Hematopoietic multipotent progenitor cell treated with erythropoietin and hydrocortisone succinate and interleukin-3 and kit ligand, for 17 days (in vitro differentiated cells): ENCODE measurements at regions not wholly inside any gene's neighbourhood (a gene's known extent, or its start where the extent isn't known, plus 50 kb on each side); places are given as distances from the start of the nearest gene placed in this dataset.

Experiments used
- DNase-seq: peaks from one replicate; pipeline ENCODE4 v3.0.0-alpha.2; 2015; ENCODE audit warnings: low spot score

DNA sequence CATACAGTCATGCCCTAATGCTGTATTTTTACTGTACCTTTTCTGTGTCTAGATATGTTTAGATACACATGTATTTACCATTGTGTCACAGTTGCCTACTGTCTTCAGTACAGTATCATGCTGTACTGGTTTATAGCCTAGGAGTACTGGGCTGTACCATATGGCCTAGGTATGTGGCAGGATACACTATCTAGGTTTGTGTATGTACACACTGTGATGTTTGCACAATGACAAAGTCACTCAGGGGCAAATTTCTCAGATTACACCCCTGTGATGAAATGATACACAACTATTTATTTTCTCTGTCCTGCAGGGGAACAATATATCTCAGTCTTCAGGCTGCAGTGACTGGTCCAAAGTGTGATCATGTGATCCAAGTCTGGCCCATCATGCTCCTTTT lies 1076.1 kb downstream of the VRK1 start:
- no peak for DNase-seq

DNA sequence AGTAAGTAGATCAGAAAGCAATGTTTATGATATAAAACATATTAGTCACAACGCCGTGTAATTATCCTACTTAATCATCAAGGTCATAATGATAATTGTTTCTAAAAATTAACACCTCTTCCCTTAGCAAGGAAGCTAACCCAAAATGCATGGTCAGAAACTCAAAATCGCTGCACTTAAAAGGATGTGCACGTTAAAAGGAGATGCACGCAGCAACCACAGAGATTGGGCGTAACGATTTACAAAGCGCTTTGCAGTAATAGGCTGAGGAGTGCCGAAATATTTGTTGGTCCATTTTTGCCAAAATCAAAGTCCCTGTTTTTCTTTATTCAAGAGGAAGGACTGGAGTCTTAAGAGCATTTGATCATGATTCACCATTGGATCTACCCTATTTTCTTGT lies 1077.2 kb downstream of the VRK1 start:
- no peak for DNase-seq

- DNase-seq, result no peak
These were observed 1081.0 kb downstream of the VRK1 start for GRCh38 chr14:97878206-97878605.

DNA sequence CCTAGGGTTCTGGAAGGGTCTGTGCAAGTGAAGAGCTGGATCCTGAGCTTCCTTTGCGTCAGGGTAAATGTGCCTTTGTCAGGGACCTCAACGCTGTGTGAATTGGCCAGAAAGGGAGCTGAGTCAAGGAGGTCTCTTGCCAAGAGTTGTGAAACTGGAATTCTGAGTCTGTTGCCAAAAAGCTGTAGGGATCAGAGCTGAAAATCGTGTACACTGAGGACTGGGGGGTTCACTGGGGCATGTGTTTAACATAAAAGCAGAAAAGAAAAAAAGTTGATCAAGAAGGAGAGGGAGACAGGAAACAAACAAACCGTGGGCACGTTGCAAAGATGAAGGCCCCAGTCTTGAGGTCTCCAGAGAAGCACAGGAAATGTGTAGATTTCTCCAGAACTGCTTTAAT lies 1081.5 kb downstream of the VRK1 start:
- no peak for DNase-seq

DNA sequence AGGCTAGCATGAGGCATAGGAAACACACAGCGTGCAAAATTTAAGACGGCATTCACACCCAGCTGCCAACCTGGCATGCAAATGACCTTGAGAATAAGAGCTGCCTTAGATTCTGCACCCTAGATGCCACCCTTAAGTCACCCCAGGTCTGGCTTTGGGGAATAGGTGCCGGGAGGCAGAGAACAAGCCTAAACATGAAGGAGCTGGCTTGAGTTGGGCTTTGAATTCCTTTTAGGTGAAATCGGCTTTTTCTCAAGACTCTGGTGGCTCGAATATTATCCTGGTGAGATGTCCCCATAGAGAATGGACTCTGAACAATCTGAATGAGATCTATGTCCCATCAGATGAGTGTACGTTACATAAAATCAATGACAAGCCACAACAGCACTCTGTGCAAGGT lies 1090.5 kb downstream of the VRK1 start:
- DNase-seq, result no peak

GRCh38 chr14:97888331-97888730 lies 1091.1 kb downstream of the VRK1 start:
- no peak for DNase-seq

DNA sequence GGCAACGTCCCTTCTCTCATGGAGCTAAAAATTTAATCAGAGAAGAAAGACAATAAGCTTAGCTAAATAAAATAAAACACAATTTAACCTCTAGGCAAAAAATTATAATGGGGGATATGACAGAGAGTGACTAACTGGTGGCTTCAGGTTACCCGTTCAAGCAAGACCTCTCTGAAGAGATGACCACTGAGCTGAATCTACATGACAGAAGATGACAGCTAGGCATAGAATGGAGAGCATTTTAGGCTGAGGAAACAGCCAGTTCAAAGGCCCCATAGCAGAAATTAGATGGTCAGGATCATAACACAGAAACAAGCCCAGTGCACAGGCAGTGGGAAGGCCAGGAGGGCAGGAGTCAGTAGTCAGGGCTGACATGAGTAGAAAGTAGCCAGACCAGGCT lies 1094.3 kb downstream of the VRK1 start:
- no peak for DNase-seq

DNA sequence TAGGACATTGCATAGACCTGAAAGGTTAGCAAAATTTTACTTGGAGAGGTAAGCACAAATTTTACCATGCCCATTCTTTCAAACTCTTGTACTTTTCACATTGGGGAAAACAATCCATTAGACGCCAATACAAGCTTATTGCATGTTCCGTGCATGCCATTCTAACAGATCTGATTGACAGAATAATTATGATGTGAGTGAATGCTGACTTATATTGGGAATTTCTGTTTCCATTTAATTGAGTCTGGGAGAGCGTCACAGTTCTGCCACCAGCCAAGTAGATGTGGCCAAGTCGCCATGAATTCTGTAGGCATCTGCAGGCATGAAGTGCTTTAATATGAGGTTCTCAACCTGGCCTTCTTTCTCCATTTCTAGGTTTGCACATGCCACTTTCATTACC lies 1097.4 kb downstream of the VRK1 start:
- DNase-seq, result no peak

DNA sequence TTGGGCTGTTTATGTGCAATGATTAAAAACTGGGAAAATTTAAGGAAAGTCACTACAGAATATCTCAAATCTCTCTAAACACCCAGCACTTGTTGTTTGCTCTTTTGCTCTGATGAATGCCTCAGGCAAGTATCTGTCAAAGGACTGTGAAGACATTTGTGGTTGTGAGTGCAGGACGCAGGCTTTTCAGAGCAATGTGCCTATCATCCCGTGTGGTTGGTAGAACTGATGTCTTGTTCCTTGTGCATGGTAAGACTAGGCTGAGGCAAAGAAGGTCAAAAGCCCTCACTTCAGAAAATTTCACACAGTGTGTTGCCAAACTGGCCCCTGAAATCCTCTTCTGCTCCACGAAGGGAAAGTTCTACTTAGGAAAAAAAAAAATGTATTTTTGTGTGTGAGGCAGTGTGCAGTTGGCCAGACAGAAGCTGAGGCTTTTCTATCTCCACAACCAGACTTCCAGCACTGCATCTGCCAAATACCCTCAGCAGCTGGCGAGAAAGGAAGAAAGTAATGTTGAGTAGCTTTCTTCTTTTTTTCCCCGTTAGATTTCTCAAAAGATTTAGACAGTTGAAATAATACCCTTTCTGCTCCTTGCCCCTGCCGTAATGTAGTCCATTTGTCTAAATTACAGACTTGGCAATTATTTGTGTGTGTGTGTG lies 1103.1 kb downstream of the VRK1 start:
- DNase-seq, result no peak

DNA sequence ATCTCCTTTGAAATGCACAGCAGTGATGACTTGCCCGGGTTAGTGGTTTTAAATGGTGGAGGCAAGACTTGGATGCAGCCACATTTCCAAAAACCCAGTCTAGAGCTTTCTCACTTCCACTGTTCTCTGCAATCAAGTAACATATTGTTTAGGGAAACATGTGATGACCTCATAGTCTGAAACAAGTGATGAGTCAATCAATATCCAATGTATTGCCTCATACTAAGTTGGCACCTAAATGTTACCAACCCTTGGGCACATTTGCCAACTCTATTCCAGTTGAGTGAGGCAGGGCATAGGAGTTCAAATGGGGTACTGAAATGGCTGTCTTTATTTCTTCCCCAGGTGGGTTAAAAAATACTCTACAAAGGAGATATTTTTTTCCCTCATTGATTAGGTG lies 1105.4 kb downstream of the VRK1 start:
- DNase-seq, result no peak

GRCh38 chr14:97903821-97904220 lies 1106.6 kb downstream of the VRK1 start:
- DNase-seq, result no peak

- DNase-seq, result no peak
These were observed 1115.0 kb downstream of the VRK1 start for GRCh38 chr14:97912217-97912616.

- DNase-seq, result no peak
These were observed 1118.9 kb downstream of the VRK1 start for GRCh38 chr14:97916100-97916499.

DNA sequence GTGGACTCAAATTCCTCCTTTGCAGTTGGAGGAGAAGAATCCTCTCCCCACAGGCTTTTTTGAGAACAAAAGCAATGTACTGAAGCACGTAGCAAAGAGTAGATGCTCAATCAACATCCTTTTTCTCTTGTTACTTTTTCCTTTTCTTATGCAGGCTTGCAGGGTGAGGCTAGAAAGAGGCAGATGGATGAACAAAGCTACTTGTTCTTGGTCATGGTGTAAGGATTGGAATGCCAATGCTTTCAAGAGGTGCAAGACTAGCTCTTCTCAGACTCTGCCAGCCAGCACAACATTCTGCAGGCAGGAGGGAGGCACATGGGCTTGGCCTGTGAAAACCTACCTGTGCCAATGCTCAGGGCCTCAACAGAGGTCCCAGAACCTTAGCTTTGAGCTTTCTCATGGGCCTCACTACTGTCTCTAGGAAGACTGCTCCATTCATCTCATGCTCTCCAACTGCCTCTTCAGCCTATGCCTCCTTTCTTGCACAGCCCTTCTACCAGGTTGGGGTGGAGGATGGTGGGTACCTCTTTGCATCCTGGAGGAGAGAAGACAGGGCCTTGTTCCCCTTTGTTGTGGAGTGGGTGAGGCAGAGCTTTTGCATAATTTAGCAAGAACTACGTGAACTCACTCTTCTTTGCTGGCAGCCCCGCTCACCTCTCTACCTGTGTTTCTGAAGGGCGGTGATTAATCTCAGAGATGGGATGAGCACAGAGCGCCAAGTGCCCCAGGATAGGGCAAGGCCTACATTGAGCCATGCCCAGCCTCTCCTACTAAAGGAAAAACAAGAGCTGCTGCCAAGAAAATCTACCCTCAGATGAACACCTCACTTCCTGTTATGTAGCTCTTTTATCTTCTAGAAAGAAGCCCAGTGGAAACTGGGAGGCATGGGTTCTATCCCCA lies 1119.7 kb downstream of the VRK1 start:
- no peak for DNase-seq

- no peak for DNase-seq
These were observed 1123.0 kb downstream of the VRK1 start for GRCh38 chr14:97920201-97920600.

- DNase-seq, result no peak
These were observed 1124.1 kb downstream of the VRK1 start for GRCh38 chr14:97921296-97921695.

GRCh38 chr14:97924922-97925613 lies 1127.9 kb downstream of the VRK1 start:
- DNase-seq, result no peak

- no peak for DNase-seq
These were observed 1133.0 kb downstream of the VRK1 start for GRCh38 chr14:97930166-97930565.

GRCh38 chr14:97931273-97931672 lies 1134.1 kb downstream of the VRK1 start:
- DNase-seq, result no peak

- no peak for DNase-seq
These were observed 1145.7 kb downstream of the VRK1 start for GRCh38 chr14:97942921-97943320.

GRCh38 chr14:97943619-97944018 lies 1146.4 kb downstream of the VRK1 start:
- no peak for DNase-seq

- no peak for DNase-seq
These were observed 1147.2 kb downstream of the VRK1 start for GRCh38 chr14:97944380-97944779.

DNA sequence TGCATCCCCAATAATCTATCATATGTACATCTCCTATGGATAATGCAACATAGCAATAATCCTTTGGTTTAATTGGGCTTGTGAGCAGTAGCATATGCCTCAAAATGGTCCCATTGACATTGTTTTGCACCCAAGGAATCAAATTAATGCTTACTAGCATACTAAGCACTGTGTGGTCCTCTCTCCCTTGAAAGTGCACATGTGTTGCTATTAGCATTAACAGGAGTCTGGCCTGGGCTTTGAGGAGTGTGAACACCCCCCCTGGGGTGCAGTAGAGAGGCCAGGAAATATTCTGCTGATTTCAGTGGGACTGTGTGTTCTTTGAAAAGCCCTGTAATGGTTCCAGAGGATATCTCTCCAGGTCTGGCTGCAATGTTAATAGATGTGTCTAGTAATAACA lies 1148.4 kb downstream of the VRK1 start:
- no peak for DNase-seq
